ENCODE measurements at regions not wholly inside any gene's neighbourhood (a gene's known extent, or its start where the extent isn't known, plus 50 kb on each side); places are given as distances from the start of the nearest gene placed in this dataset.

GRCh38 chr9:91067306-91067860, 265.8 kb downstream of the SYK start:
- TF ChIP-seq EP300 (IDR thresholded peaks at IDR 0.05) (no peak), POLR2A (IDR thresholded peaks at IDR 0.05) (no peak), POLR2AphosphoS5 (IDR thresholded peaks at IDR 0.05) (no peak)
- TF ChIP-seq, protein P1, sequence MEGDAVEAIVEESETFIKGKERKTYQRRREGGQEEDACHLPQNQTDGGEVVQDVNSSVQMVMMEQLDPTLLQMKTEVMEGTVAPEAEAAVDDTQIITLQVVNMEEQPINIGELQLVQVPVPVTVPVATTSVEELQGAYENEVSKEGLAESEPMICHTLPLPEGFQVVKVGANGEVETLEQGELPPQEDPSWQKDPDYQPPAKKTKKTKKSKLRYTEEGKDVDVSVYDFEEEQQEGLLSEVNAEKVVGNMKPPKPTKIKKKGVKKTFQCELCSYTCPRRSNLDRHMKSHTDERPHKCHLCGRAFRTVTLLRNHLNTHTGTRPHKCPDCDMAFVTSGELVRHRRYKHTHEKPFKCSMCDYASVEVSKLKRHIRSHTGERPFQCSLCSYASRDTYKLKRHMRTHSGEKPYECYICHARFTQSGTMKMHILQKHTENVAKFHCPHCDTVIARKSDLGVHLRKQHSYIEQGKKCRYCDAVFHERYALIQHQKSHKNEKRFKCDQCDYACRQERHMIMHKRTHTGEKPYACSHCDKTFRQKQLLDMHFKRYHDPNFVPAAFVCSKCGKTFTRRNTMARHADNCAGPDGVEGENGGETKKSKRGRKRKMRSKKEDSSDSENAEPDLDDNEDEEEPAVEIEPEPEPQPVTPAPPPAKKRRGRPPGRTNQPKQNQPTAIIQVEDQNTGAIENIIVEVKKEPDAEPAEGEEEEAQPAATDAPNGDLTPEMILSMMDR (IDR thresholded peaks at IDR 0.05) = no peak
- no peak overlapping the region for H3K27ac ChIP-seq
- DNase-seq (ENCODE audit: low spot score in 2 of 2) = no peak
- no peaks in the 10 kb centered on the region for H3K36me3 ChIP-seq
- no peaks in the 10 kb centered on the region for H3K27me3 ChIP-seq
- WGBS = 85% methylated on average over 4 of the region's 4 CpGs
- no peaks in the 10 kb centered on the region for H3K9me3 ChIP-seq
- H3K4me3 ChIP-seq = no peak overlapping the region
- H3K4me1 ChIP-seq = peaks cover 16% of the 10 kb centered on the region

DNA sequence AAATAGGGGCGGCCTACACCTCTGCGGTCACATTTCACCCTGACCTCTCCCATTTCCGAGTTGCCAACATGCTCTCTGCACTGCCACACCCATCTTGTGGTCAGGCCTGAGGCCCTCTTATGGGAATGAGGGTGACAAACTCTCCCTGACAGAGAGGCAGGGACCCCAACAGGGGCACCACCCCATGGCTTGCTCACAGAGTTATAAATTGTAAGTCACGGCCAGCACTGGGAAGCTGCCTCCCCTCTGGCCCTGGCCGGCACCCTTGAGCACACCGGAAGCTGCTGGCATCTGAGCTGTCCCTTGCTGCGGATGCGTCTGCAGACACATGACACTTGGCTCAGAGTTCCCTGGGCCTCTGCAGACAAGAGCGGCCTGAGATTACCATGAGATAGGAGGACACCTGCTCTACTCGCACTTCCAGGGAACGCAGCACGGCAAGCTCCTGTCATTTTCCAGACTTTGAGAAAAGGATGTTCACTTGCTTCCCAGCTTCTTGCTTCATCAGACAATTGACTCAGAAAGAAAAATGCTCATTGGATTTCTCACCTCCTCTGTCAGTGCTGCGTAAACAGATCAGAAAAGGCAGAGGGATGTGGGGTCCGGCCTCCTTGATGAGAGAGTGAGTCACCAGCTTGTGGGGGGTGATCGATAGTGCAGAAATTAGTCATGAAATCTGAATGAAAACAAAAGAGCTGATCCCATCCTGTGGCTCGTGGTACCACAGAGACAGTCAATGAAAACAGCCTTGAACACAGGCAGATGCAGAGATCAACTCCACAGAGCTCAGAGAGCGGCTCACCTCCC, 269.8 kb downstream of the SYK start:
- 83% methylated on average over 13 of the region's 17 CpGs for WGBS
- TF ChIP-seq EP300 (IDR thresholded peaks at IDR 0.05) (no peak), POLR2A (IDR thresholded peaks at IDR 0.05) (no peak), POLR2AphosphoS5 (IDR thresholded peaks at IDR 0.05) (no peak)
- TF ChIP-seq, protein P1 (IDR thresholded peaks at IDR 0.05) = no peak
- peak overlapping the region; percentile 50 for H3K27ac ChIP-seq
- no peaks in the 10 kb centered on the region for H3K27me3 ChIP-seq
- H3K4me1 ChIP-seq = peaks cover 28% of the 10 kb centered on the region
- no peak for DNase-seq (ENCODE audit: low spot score in 2 of 2)
- no peaks in the 10 kb centered on the region for H3K9me3 ChIP-seq
- H3K36me3 ChIP-seq = no peaks in the 10 kb centered on the region
- H3K4me3 ChIP-seq = no peak overlapping the region

- Histone ChIP-seq H3K4me3 (no peak overlapping the region), H3K27ac (no peak overlapping the region), H3K36me3 (no peaks in the 10 kb centered on the region), H3K9me3 (no peaks in the 10 kb centered on the region), H3K27me3 (no peaks in the 10 kb centered on the region), H3K4me1 (peaks cover 28% of the 10 kb centered on the region)
- TF ChIP-seq, protein P1 (IDR thresholded peaks at IDR 0.05) = no peak
- TF ChIP-seq POLR2AphosphoS5 (IDR thresholded peaks at IDR 0.05) (no peak), POLR2A (IDR thresholded peaks at IDR 0.05) (no peak), EP300 (IDR thresholded peaks at IDR 0.05) (no peak)
- WGBS = 66% methylated on average over 10 of the region's 10 CpGs
- DNase-seq (ENCODE audit: low spot score in 2 of 2) = no peak
These were observed 271.6 kb downstream of the SYK start for GRCh38 chr9:91073049-91073810.

GRCh38 chr9:91073811-91074771, 272.5 kb downstream of the SYK start:
- no peak overlapping the region for H3K4me3 ChIP-seq
- peaks cover 28% of the 10 kb centered on the region for H3K4me1 ChIP-seq
- no peaks in the 10 kb centered on the region for H3K36me3 ChIP-seq
- DNase-seq (ENCODE audit: low spot score in 2 of 2) = no peak
- H3K27me3 ChIP-seq = no peaks in the 10 kb centered on the region
- no peak overlapping the region for H3K27ac ChIP-seq
- TF ChIP-seq, protein P1 (IDR thresholded peaks at IDR 0.05) = no peak
- no peak for TF ChIP-seq POLR2AphosphoS5 (IDR thresholded peaks at IDR 0.05)
- TF ChIP-seq POLR2A (IDR thresholded peaks at IDR 0.05) = no peak
- no peak for TF ChIP-seq EP300 (IDR thresholded peaks at IDR 0.05)
- H3K9me3 ChIP-seq = no peaks in the 10 kb centered on the region
- WGBS = 90% methylated on average over 13 of the region's 14 CpGs
